ENCODE measurements at regions not wholly inside any gene's neighbourhood (a gene's known extent, or its start where the extent isn't known, plus 50 kb on each side); places are given as distances from the start of the nearest gene placed in this dataset.
A peak's percentile ranks its signal among the peaks of the same experiment; 100 is the strongest.
"Not testable (repeated sequence)": the region's sequence is repeated elsewhere in the genome, so short reads cannot be mapped to it uniquely, and the experiment has no call there.

DNA sequence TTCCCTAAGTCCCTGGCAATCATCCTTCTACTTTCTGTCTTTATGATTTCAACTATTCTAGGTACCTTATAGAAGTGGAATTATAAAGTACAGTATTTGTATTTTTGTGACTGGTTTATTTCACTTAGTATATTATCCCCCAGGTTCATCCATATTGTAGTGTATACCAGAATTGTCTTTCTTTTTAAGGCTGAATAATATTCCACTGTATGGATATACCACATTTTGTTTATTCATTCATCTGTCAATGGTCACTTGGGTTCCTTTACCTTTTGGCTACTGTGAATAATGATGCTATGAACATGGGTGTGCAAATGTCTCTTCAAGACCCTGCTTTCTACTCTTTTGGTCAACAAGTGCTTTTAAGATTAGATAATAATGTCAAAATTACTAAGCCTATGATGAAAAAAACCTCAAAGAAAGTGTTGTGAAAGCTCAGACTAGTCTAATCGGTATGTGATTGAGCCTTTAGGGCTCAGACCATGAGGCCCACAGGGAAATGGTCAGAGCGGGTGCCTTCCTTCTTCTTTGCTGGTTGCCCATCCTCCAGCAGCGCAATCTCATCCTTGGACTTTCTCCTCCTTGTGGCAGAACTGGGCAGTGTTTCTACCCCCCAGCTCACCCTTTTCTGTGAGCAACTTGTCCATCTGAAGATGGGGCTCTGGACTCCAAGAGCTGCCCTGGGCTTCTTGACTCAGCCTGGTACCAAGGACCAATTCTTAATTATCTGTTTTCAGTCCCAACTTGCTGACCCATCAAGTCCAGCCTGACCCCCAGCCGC is 105.4 kb downstream of the TTC8 start:
- DNase-seq: no peak

DNA sequence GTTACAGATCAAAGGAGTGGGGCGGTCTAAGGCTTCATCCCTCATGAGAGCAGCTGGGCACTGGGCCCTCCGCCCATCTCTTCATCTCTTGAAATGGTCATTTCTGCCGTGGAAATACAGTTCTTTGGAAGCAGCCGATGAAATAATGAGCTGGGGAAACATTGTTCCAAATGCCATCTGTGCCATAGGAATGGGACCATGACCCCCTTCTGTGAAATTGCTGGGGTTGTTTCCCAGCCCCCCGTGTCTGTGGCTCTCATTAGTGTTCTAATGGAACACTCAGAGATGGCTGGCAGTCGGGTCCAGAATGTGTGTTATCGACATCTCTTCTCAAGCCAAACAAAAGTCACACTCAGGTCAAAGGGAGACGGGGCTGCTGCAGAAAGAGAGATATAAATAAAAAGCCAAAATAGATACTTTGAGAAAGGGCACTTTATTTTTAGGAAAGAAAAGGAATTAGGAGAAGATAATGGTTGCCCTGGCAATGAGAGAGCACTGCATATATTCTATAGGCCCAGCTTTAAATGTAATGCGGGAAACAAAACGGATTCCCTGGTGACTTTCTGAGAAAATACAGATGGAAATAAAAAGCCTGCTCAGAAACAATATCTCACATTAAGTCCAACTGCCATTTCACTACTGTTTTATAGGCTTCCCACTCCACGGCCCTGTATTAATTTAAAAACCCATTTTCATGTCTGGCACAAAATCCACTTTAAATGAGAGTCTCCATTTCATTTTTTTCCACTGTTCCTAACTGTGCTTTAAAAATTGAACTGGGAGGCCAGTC is 107.1 kb downstream of the TTC8 start:
- peak; percentile 62 for DNase-seq

DNA sequence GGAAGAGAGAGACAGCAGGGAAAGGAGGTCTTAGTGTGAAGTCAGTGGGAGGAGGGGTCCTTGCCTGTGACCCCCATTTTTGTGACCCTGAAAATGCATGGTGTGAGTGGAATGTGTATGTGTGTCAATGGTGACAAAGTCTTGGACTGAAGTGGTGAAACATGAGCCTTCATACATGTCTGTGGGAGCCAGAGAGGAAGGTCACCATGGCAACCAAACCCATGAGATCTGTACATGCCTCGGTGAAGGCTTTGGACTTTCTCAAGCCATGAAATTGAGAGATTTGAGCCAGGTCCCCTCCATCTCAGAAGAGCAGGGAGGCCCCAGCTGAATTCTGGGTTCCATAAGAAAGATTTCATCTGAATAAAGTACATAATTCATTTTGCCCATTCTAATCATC is 108.7 kb downstream of the TTC8 start:
- DNase-seq: peak; percentile 59

DNA sequence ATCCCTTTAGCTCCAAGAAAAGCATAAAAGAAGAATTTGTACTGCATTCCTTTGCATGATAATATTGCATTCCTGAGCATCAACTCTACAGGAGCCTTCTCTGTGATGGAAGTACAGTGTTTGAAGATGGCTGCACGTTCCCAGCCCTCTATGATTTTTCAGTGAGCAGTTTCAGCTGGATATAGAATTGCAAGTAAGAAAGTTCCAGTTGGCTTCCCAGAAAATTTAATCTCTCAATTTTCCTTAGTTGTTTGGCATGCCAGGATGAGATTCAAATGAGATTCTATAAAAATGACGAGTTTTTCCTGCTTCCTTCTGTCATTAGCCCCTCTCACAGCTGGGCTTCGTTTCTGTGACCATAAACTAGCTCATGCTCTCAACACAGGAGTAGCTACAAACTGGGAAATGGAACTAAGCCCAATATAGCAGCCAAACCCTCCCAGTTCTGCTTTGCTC is 109.9 kb downstream of the TTC8 start:
- DNase-seq: peak; percentile 55

DNA sequence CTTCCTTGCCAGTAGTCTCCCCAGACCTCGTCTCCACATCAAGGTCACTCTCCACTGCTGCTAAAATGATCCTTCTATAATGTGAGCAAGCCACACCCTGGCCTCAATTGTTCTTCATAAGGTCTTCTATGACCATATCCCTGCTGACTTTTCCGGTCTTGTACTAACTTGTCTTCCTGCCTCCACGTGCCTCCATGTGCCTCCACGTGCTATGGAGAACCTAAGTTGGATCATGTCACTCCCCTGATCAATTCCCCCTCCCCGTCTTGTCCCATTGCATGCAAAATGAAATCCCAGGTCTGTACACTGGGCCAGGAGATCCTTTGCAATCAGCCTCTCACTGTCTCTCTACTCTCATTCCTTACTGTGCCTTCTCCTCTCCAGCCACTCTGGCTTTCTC is 110.6 kb downstream of the TTC8 start:
- DNase-seq: no peak

DNA sequence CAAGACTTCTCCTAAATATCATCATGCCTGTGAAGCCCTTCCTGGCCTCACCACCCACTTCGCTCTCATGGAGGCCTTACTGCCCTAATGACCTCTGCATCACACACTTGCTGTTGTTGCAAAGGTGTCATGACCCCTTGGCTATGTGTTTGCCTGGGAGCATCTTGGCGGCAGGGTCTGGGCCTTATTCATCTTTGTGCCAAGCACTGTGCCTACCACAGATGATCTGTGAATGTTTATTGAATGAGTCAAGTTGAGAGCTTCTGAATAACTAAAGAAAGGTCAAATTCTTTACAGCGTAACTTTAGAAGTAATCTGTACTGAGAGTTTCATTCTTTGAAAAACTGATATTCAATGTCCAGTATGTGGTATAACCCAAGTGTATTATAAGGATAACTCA is 113.3 kb downstream of the TTC8 start:
- no peak for DNase-seq

DNA sequence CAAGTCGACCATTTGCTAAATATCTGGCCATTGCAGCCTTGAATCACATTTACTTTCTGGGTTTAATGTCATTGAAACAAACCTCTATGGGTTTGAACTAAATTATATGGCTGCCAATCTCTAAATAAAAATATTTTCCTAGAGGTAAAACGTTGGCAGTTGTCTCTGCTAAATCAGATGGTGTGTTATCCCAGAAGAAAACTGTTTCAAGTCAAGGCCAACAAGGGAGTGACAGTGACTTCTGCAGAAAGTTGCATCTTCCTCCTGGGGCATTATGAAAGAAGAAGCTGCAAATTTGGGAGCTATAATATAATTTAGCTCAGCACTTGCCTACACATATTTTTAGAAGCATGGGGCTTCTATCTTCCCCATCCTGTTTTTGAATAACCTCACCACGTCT is 116.2 kb downstream of the TTC8 start:
- no peak for DNase-seq

DNA sequence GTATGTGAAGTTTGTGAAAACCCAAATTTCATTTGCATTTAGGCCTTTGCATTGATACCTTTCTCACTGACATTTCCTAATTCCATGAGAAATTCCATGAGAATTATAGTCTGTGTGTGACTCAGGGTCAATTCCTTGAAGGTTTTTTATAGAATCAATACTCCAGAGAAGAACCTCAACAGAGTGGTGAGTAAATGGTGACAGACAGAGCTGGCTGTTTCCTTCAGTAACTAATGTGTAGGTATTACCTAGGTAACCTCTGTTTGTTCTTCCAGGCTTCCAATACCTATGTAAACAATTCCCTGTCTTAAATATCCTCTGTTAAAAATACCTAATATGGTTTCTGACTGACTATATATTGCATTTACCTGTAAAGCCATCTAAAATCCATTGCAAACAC is 117.0 kb downstream of the TTC8 start:
- DNase-seq: no peak

DNA sequence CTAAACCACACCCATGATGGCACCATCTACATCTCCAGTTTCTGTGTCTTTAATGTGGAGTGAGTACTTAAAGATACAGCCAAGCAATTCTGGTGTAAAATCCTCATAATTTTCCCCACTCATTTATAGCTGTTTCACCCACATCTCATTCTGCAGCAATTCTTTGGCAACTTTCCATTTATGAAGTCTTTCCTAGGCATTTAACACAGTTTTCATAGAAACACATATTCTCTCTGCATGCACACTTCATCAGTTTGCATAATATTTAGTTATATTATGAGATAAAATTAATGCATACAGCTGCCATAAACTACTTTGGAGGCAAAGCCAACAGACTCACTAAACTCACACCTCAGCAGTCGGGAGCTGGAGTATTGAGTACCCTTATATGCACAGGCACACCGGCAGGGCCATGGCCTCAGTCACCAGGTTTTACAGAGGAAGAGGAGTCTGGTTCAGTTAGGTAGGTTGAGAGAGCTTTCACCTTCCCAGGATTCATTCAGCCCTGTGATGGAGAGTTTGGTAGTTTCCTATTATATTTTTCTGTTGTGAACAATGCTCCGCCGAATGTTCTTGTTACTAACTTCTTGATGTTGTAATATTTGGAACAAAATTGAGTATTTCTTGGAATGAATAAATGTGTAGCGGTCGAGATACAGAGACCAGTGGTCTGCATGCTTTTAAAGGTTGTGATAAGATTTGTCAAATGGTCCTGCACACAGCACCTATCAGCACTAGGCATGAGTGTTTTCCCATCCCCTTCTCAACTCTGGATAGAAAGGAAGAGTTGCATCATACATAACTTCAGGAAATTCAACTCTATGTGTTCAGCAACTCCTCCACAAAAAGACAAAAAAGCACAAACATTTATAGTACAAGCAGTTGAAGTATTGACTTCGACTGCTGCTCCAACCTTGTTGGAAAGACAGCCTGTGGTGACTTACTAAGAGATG is 123.5 kb downstream of the TTC8 start:
- no peak for DNase-seq

DNA sequence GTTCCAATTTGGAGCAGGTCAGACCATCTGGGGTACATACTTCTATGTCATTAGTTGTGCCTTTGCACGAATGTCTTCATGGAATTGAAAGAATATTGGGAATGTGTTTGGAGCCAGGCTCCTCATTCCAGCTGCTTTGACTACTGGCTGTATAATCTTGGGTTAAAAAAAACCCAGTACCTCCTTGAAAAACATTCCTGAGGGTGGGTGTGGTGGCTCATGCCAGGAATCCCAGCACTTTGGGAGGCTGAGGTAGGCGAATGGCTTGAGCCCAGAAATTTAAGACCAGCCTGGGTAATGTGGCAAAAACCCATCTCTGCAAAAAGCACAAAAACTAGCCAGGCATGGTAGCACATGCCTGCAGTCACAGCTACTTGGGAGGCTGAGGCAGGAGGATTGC is 125.6 kb downstream of the TTC8 start:
- no peak for DNase-seq

DNA sequence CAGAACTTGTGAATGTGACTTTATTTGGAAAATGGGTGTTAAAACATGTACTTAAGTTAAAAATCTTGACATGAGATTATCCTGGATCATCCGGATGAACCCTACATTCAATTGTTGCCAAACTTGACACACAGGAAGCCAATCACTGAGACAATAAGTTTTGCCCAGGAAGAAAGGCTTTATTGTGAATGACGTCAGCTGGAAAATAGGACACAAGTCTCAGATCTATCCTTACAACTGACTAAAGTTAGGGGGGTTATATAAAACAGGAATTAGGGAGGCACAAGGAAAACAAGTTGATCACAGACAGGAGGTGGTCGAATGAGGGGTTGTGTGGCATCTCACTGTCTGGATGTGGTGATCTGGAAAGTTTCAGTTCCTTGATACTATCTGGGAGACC is 126.9 kb downstream of the TTC8 start:
- DNase-seq: no peak

DNA sequence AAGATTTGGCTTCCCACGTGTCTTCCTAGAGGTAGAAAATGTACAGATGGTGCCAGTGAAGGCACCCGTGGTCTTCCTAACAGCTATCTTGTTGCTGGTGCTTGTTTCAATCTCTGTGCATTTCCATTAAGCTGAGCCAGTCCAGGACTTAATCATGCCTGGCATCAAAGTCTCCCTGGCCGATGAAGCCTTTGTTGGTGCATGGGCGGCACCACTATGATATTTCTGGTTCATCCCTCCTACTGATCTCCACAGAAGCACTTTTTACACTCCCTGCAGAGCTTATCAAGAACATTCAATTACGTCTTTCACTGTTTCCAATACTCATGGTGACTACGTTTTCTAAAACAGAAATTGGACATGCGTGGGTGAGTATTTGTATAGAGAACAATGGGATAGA is 128.4 kb downstream of the TTC8 start:
- DNase-seq: no peak

DNA sequence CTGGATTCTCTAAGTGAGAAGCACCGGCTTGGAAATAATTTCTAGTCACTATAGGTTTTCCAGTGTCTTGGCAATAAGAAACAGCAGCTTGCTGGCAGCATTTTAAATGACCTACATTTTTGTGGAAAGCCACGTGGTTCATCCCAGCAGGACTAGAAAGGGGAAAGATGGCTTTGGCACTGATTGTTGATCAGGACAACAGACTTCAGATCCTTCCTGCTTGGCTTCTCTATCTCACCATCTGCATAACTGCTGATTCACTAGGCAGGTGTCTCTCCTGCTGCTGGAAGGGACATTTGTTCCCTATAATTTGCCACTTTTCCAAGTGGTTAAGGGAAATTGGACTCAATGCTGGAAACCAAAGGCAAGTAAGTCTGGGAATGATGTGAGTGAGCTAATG is 131.0 kb downstream of the TTC8 start:
- DNase-seq: peak; percentile 73

DNA sequence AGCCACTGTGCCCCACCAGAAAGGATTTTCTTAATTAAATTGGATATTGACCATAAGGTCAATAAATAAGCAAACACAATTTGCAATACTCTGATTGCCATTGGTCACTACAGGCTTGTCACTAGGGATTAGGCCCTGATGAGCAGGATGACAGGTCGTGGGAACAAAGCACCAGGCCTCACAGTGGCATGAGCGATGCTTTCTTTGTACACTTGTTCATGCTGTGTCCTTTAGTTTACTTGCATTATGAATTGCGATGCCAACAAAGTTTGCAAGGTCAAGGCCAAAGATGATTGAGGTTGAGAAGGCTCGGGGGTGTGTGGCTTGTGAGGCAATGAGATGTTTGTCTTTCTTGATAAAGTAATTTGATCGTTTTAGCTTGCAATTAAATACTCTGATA is 136.0 kb downstream of the TTC8 start:
- no peak for DNase-seq

DNA sequence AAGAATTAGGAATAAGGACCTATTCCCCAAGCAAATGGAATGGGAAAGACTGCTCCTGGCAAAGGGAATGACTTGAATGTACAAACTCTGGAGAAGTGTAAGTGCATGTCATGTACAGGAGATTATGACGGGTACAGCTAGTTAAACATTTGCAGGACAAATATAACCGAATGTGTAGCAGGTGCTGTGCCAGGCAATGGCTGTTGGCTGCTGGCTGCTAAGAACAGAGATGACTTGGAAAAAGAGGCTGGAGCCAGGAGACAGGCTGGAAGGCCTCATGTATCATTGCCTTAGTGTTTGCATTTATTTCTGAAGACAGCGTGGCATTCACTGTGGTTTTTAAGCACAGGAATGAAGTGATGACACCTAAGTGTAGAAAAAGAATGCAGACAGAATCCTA is 136.8 kb downstream of the TTC8 start:
- DNase-seq: peak; percentile 26

DNA sequence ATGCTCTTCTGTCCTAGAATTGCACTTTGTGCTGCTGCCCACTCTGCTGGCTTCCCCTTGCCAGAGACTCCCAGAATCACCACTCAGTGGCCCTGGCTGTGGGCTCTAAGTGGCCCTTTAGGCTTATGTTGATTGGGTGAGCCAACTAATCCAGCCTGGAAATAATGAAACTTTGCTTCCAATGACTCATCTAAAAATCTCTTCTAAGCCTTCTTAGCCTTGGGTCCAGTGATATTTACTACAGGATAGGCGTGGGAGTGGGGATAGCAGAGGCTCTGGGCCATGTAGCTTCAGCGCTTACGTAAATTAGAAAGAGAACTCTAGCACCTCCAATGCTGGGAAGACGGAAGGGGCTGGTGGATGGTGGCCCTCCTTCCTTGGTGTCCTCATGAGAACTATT is 137.9 kb downstream of the TTC8 start:
- no peak for DNase-seq

DNA sequence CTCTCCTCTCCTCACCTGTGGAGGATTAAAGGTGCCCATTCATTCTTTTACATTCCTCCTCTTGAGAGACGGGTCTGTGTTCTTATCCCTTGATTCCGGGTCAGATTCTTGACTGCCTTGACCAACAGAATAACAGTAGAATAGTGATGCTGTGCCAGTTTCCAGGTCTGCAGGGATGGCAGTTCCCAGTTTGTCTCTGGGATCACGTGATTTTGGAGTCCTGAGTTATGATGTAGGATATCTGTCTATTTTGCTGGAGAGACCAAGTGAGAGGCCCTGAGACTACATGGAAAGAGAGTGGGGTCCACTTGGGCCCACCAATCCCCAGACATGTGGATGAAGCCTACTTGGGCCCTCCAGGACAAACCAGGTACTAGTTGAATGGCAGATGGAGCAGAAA is 142.8 kb downstream of the TTC8 start:
- DNase-seq: no peak

DNA sequence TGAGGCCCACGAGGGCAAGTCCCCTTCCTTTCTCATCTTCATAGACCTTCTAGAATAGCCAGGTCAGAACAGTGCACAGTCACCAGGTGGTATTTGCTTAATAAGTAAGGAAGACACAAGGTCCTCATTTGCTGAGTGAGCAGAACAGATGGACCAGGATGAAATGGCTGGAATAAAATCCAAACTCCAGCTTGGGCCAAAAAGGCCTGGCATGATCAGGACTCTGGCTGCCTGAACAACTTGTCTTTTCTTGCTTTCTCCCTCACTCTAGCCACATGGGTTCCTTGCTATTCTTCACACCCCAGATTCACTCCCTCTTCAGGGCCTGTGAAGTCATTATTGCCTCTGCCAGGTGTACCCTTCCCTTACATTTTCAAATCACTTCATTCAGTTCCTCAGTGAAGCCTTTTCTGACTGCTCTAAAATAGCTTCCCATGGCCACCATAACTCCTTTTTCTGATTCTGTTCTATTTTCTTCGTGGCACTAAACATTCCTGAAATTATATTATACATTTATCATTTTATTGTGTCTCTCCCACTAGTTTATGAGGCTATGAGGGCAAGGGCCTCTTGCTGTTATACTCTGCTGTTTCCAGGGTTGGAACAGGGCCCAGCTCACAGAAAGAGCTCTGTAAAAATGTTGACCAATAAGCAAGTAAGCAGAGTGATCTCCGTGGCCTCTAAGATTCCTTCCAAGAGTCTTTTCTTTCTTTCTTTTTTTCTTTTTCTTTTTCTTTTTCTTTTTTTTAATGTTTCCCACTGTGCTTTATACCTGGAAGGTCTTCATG is 150.8 kb downstream of the TTC8 start:
- no peak for DNase-seq

DNA sequence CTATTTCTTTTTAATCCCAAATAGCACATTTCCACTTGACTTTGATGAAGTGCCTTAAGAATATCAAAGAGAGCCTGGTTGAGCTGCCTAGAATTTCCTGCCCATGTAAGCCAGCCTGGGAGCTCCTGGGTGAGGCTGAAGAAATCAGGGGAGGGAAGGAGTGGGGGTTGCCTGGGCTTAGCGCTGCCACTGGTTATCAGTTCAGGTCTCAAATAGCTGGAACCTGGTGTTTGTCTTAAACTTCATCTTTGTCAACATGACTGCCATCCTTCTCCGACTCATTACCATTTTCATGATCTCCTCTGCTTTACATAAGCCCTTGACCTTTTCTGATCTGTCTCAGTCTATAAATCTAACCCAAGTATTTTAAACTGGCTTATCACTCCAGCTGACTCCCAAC is 151.5 kb downstream of the TTC8 start:
- DNase-seq: no peak

DNA sequence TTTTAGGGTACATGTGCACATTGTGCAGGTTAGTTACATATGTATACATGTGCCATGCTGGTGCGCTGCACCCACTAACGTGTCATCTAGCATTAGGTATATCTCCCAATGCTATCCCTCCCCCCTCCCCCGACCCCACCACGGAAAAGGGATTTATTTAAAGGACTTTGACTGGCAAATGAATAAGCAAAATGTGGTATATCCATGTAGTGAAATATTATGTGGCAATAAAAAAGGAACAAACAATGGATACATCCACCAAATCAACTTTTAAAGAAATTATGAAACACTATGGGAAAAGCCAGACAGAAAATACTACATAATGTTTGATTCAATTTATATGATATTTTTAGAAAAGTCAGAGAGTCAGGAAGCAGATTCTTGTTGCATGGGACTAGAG is 156.5 kb downstream of the TTC8 start:
- DNase-seq: not testable (repeated sequence)

DNA sequence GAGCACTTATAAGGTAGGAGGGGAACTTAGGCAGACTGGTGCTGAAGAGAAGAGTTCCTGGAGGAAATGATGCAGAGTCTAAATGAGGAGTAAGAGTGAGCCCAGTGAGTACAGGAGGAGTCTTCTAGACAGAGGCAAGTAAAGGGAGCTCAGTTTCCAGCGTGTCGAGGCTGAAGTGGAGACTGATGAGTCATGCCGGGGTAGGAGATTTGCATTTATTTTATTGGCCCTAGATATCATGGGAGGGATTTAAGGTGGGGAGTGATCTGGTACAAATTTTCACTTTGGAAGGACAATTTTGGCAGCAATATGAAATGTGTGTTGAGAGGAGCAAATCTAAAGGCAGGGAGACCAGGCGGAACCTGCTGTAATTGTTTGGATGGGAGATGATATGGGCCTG is 157.5 kb downstream of the TTC8 start:
- no peak for DNase-seq

DNA sequence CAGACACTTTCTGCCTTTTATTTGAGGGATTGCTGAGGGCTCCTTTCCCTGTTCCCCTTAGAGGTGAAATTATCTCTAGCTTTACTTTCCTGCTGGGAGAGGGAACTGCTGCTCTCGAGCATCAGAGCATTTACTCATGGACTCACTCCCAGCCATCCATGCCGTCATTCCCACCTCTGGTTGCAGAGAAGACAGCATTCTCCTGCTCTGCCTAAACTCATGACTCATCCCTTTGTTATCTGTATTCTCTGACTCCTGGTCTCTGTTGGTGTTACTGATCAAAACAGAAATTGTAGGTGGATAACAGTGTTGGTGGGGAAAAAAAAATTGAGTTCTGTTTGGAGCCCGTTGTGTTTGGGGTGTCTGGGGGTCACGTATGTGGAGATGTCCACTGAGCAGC is 159.3 kb downstream of the TTC8 start:
- no peak for DNase-seq

Measured in right hindlimb (tissue), 1 donor.